CD4-positive, alpha-beta T cell treated with Interleukin-15 for 1 hour (primary cell): ENCODE measurements at regions not wholly inside any gene's neighbourhood (a gene's known extent, or its start where the extent isn't known, plus 50 kb on each side); places are given as distances from the start of the nearest gene placed in this dataset.
"Not testable (repeated sequence)": the region's sequence is repeated elsewhere in the genome, so short reads cannot be mapped to it uniquely, and the experiment has no call there.

Experiments used
- DNase-seq: peaks from one replicate; pipeline ENCODE4 v3.0.0-alpha.2; 2020

GRCh38 chr2:57444752-57445430 is 601.7 kb upstream of the VRK2 start:
- no peak for DNase-seq

DNA sequence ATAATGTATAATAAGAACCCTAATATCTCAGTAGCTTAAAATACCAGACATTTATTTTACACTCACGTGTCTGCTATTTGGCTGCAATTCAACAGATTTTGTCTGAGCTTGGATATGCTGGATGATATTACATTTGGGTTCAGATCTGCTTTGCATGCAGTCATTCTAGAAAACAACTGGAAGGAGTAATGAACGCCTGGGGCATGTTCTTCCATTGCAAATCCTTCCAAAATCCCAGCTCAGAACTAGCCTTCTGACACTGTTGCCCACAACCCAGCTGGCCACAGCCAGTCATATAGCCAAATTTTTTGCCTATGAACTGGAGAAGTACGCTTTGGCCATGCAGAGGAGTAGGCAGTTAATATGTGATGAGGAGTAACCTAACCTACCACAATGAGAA is 597.8 kb upstream of the VRK2 start:
- no peak for DNase-seq

DNA sequence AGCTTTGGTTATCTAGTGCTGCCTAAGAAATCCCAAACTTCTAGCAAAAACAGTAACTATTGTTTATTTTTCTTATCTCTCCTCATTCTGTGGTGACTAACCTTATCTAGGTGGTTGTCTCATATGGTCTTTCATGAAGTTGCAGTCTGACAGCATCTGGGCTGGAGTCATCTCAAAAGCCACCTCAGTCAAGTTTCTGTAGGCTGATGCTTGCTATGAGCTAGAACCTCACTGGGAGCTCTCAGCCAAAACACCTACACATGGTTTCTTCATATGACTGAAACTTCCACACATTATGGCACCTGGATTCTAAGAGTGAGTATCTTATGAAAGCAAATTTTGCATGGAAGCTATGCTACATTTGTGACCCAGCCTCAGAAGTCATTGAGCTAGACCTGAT is 596.4 kb upstream of the VRK2 start:
- DNase-seq: no peak

DNA sequence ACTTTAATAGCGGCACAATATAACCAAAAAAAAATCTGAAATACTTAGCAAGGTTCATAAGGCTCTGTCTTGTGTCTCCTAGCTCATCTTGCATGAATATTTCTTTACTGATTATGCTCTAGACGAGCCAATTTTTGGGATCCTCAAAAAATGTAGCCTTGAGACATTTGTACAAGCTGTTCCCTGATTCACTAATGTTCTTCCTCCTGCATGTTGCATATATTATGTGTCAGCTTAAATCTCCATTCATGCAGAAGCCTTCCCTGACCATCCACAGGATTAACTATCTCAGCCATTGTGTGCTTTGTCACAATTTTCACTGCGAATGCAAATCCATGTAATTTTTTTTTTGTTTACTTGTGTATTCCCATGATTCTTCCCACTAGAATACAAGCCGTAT is 594.0 kb upstream of the VRK2 start:
- no peak for DNase-seq

DNA sequence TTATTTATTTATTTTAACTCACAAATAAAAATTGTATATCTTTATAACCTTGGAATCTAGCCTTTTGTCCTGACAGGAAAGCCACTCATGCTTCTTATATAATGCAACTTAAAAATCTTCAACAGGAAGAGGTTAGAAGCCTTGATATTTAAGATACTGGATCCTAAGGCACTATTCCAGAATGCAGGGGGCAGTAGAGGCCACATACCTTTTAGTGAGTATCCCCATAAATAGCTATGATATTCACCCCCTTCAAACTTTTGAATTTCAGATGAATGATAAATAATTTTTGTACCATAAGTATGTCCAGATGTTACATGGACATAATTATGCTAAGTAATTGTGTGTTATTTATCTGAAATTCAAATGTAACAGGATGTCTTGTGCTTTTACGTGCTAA is 592.7 kb upstream of the VRK2 start:
- DNase-seq: no peak

- no peak for DNase-seq
Observed at GRCh38 chr2:57460396-57461276, 586.0 kb upstream of the VRK2 start.

DNA sequence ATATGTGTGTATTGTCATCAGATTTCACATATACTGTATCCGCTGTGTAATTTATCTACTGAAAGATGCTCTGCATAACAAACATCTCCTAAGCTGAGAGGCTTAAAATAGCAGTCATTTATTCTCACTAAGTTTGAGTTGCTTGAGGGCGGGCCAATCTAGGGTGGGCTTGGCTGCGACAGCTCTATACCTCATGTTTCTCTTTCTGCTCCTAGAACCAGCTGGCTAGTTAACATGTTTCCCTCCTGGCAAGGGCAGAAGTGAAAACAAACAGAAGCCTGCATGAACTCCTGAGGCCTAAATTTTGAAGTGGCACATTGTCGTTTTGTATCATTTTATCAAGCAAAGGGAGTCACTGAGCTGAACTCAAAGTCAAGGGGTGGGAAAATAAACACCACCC is 585.0 kb upstream of the VRK2 start:
- DNase-seq: no peak

DNA sequence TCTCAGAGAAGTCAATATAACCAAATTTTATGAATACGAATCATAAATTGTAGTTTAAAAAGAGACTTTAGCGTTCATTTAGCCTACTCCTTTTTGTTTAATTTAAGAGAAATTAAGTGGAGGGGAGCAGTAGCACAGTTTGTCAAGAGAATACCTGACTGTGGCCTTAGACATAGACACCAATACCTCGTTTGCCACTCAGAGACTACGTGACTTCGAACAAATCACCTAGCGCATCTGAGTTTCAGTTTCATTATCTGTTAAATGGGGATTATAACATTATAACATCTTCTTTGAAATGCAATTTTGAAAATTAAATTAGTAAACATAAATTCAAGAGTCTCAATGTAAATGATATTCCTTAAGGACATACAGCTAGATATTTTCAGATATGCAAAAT is 581.5 kb upstream of the VRK2 start:
- DNase-seq: no peak

- no peak for DNase-seq
Observed at GRCh38 chr2:57465967-57466366, 580.6 kb upstream of the VRK2 start.

GRCh38 chr2:57475391-57475790 is 571.2 kb upstream of the VRK2 start:
- no peak for DNase-seq

DNA sequence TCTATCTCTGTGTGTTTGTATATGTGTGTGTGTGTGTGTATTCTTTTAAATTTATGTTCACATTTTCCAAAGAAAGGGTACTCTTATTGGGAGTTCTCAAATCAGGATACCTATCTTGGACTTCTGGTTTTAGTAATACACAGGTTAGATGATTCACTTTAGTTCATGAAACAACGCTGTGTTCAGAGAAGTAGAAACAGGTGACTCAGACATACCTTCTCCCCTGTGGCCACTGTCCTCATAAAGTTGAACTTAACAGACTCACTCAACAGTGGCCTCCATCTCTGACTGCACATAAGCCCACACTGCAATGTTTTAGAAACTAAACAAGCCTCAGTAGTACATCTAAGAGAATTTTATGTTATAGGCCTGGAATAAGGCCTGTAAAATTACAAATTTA is 566.6 kb upstream of the VRK2 start:
- DNase-seq: no peak

DNA sequence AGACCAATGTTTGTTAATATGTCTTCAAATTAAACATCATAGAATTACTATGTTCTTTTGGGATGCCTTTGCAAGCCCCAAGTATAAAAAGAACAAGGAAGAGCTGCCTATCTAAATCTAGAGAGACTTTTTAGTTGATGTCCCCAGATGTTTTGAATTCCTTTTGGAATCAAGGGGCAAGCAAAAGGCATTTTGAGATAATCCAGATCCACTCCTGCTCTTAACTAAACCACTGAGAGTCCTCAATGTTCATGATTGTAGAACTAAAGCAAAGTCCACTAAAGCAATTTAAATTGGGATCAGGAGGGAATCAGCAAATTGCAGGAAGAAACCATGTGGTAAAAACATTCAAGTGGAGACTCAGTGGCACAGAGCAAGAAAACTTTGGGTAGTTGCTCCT is 558.5 kb upstream of the VRK2 start:
- no peak for DNase-seq

- no peak for DNase-seq
Observed at GRCh38 chr2:57490741-57491140, 555.9 kb upstream of the VRK2 start.

GRCh38 chr2:57491213-57491612 is 555.4 kb upstream of the VRK2 start:
- no peak for DNase-seq

GRCh38 chr2:57493966-57494365 is 552.6 kb upstream of the VRK2 start:
- DNase-seq: not testable (repeated sequence)

GRCh38 chr2:57497489-57498096 is 549.0 kb upstream of the VRK2 start:
- DNase-seq: no peak

- DNase-seq: no peak
Observed at GRCh38 chr2:57504787-57505186, 541.8 kb upstream of the VRK2 start.

DNA sequence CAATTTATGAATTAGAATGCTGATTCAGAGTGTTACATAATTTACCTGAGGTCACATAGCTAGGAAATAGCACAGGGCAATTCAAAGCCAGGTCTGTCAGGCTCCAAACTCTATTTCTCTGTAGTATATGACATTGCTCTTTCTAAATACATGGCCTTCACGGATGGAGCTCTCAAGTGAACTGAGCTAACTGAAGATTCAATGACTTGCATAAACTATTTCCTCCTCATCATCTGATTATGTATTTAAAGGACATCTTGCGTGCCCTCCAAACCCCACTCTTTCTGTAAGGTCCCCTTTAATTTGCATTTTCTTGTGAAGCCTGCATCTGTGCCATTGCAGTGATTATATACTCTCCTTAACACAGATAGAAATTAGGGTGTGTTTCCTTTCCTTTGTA is 537.4 kb upstream of the VRK2 start:
- DNase-seq: no peak

GRCh38 chr2:57510704-57511103 is 535.9 kb upstream of the VRK2 start:
- DNase-seq: no peak

GRCh38 chr2:57515366-57515765 is 531.2 kb upstream of the VRK2 start:
- DNase-seq: no peak

DNA sequence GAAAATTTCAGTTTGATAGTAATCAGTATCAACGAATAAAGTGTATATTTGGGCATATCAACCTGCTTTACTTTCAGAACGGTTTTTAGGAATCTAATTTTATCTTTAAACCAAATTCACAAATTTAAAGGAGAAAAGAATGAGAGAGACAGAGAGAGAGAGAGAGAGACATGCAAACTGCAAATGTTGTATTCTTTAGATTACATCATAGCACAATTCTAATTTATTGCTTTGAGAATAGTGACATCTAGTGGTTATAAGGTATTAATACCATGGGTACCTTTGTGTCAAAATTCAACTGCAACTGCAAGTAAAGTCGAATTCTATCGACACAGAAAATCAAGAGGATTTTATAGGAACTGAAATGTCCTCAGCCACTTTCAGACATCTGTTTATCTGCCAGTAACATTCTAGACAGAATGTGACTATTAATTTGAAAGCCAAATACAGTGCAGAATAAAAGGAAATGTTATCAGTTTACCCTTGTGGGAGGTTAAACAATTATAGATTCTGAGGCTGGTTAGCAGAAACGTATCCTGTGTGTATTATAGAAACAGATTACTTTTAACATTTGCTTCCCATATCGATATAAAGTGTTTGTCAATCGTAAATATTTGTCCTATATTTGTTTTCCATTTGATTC is 529.8 kb upstream of the VRK2 start:
- no peak for DNase-seq

- DNase-seq: no peak
Observed at GRCh38 chr2:57523304-57523703, 523.3 kb upstream of the VRK2 start.

- DNase-seq: no peak
Observed at GRCh38 chr2:57527685-57528084, 518.9 kb upstream of the VRK2 start.

DNA sequence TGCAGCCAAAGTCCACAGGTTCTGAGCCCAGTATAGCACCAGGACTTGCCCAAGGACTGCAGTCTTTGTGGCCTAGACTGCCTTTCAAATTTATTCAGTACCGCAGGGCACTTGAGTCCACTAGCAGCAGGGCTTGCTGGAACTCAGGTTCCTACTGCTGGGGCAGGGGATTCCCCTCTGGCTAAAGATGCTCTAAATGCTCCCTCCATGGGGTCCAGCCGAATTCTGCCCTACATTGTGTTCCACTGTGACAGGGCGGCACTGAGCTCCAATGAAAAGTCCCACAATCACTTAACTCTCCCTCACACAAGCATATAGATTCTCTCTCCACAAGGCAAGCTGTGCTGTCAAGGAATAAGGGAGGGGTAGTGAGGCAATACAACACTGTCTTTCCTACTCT is 518.1 kb upstream of the VRK2 start:
- DNase-seq: no peak
